Adipocyte (in vitro differentiated cells): ENCODE measurements at regions not wholly inside any gene's neighbourhood (a gene's known extent, or its start where the extent isn't known, plus 50 kb on each side); places are given as distances from the start of the nearest gene placed in this dataset.

ENCODE experiments used
- DNase-seq: peaks from one replicate; pipeline ENCODE4 v3.0.0-alpha.2; 2015; ENCODE audit warnings: low read depth
- H3K27me3 ChIP-seq: replicated peaks from 2 replicates; pipeline ENCODE4 v1.7.0; 2013; ENCODE audit warnings: mild to moderate bottlenecking, low read length, moderate library complexity; ENCODE audit not compliant: control insufficient read depth, insufficient read depth
- H3K36me3 ChIP-seq: 2 replicates; pipeline ENCODE4 v1.7.0; 2013; ENCODE audit warnings: low read length, mild to moderate bottlenecking, moderate library complexity; ENCODE audit not compliant: control insufficient read depth, insufficient read depth, severe bottlenecking
- H3K4me1 ChIP-seq: 2 replicates; pipeline ENCODE4 v1.7.0; 2013; ENCODE audit warnings: mild to moderate bottlenecking, low read length, moderate library complexity; ENCODE audit not compliant: control insufficient read depth, insufficient read depth
- H3K4me3 ChIP-seq: 2 replicates; pipeline ENCODE4 v1.7.0; 2013; ENCODE audit warnings: mild to moderate bottlenecking, low read length, moderate library complexity
- H3K9ac ChIP-seq: 2 replicates; pipeline ENCODE4 v1.7.0; 2013; ENCODE audit warnings: mild to moderate bottlenecking, low read length, moderate library complexity
- H3K9me3 ChIP-seq: 2 replicates; pipeline ENCODE4 v1.7.0; 2013; ENCODE audit warnings: mild to moderate bottlenecking, low read length, moderate library complexity; ENCODE audit not compliant: control insufficient read depth

DNA sequence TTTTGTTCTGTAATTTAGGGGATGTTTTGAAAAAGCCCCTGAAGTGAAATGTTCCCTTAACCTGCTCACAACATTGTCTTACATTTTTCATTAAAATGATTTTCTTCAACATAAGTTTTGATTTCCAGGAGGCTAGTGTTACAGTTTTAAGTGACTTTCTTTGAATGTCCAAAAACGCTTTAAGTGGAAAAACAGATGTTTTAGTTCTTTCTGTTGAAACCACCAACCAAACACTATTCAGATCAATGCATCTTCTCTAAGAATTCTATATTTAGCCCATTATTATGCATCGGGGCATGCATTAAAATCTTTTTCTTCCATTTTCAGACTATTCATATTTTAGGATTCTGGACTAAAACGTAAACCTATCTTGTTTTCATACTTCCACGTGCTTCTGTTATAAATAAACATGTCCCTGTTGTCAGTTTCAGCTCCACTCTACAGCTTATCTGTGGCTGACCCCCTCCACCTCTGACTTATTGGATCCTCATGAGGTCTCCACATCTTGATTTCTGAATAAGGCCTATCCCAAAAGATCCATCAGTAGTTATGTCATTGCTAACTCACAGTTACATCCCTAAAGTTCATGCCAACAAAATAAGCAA lies 882.3 kb upstream of the SEMA6A start:
- Histone ChIP-seq H3K36me3 (no peaks in the 10 kb centered on the region), H3K27me3 (no peaks in the 10 kb centered on the region), H3K4me1 (peaks cover 3% of the 10 kb centered on the region), H3K4me3 (no peak overlapping the region), H3K9me3 (no peaks in the 10 kb centered on the region), H3K9ac (no peak overlapping the region)
- no peak for DNase-seq

- Histone ChIP-seq H3K27me3 (no peaks in the 10 kb centered on the region), H3K9me3 (no peaks in the 10 kb centered on the region), H3K36me3 (no peaks in the 10 kb centered on the region), H3K4me1 (no peaks in the 10 kb centered on the region), H3K9ac (no peak overlapping the region), H3K4me3 (no peak overlapping the region)
- DNase-seq: no peak
Measured at GRCh38 chr5:117455236-117456233, 880.9 kb upstream of the SEMA6A start.

DNA sequence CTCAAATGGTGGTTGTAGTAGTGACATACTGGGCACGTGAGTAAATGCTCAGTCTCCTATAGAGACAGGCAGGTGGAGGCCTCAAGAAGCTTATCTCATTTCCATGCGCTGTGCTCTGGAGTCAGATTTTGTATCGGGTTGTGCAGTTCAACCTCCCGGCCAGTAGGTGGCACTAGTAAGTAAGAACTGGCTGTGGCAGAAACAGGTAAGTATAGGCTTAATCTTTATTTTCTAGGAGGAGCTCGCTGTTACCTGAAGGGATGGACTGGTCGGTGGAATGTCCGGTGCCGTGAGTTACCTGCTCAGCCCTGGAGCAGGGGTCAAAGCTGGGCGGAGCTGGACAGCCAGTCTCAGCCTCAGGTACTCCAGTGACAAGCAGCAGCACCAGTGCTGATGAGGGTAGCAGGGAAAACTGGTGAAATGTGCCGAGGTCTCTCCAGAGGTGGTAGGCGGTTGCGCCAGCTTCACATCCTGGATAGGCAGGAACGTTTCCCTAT lies 880.1 kb upstream of the SEMA6A start:
- Histone ChIP-seq H3K36me3 (no peaks in the 10 kb centered on the region), H3K27me3 (no peaks in the 10 kb centered on the region), H3K4me1 (no peaks in the 10 kb centered on the region), H3K4me3 (no peak overlapping the region), H3K9me3 (no peaks in the 10 kb centered on the region), H3K9ac (no peak overlapping the region)
- peak; percentile 22 for DNase-seq

GRCh38 chr5:117436846-117437245 lies 862.2 kb upstream of the SEMA6A start:
- H3K9me3 ChIP-seq: no peaks in the 10 kb centered on the region

DNA sequence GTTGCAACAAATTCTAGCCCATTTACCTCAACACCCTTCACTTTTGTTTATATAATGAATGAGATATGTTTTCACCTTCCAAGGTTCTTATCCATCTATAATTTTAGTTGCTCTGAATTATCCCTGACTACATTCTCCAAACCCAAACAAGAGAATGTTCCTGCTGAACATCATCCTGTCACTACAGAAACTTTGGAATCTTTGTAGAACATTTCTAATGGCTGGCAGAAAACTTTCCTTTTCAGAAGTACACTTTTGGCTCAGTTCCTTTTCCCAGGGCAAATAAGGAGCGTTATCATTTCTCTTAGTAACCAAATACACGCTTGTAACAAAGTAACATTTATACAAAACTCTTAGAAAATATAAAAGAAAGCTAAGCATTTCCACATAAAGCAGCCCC lies 860.6 kb upstream of the SEMA6A start:
- Histone ChIP-seq H3K4me3 (no peak overlapping the region), H3K27me3 (no peaks in the 10 kb centered on the region), H3K9me3 (no peaks in the 10 kb centered on the region), H3K36me3 (no peaks in the 10 kb centered on the region), H3K4me1 (peaks cover 4% of the 10 kb centered on the region), H3K9ac (no peak overlapping the region)
- DNase-seq: no peak

More at GRCh38 chr5:117436846-117437245, 862.2 kb upstream of the SEMA6A start:
- H3K27me3 ChIP-seq: no peaks in the 10 kb centered on the region
- DNase-seq: no peak
- peaks cover 4% of the 10 kb centered on the region for H3K4me1 ChIP-seq
- H3K9ac ChIP-seq: no peak overlapping the region
- no peaks in the 10 kb centered on the region for H3K36me3 ChIP-seq
- no peak overlapping the region for H3K4me3 ChIP-seq

- peak; percentile 7 for DNase-seq
- Histone ChIP-seq H3K4me1 (peaks cover 4% of the 10 kb centered on the region), H3K9ac (no peak overlapping the region), H3K27me3 (no peaks in the 10 kb centered on the region), H3K36me3 (no peaks in the 10 kb centered on the region), H3K9me3 (no peaks in the 10 kb centered on the region), H3K4me3 (no peak overlapping the region)
Measured at GRCh38 chr5:117434254-117434653, 859.6 kb upstream of the SEMA6A start.

GRCh38 chr5:117433818-117434217 lies 859.2 kb upstream of the SEMA6A start:
- no peak overlapping the region for H3K4me3 ChIP-seq
- no peaks in the 10 kb centered on the region for H3K9me3 ChIP-seq
- no peaks in the 10 kb centered on the region for H3K36me3 ChIP-seq
- no peak for DNase-seq
- no peaks in the 10 kb centered on the region for H3K27me3 ChIP-seq
- H3K9ac ChIP-seq: no peak overlapping the region
- H3K4me1 ChIP-seq: peaks cover 4% of the 10 kb centered on the region

- H3K36me3 ChIP-seq: no peaks in the 10 kb centered on the region
- H3K27me3 ChIP-seq: no peaks in the 10 kb centered on the region
- DNase-seq: no peak
- no peak overlapping the region for H3K9ac ChIP-seq
- no peaks in the 10 kb centered on the region for H3K9me3 ChIP-seq
- H3K4me3 ChIP-seq: no peak overlapping the region
- H3K4me1 ChIP-seq: peaks cover 4% of the 10 kb centered on the region
Measured at GRCh38 chr5:117431091-117431490, 856.5 kb upstream of the SEMA6A start.

DNA sequence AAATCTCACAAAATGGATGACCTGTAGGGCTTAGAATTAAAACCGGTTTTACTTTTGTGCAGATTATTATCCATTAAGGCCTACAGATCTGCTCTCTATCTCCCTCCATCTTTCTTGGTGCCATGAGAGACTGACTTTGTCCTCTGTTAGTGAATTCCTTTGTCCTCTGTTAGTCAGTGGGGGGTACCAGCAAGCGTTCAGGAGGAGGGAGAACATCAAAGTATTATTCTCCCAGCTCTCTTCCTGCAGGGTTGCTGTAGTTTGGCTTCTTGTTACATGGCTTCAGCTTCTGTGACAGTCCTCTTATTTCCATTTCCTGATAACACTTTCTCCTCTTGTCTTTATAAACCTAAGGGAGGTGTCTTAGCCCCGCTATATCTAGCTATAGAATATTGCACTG lies 850.5 kb upstream of the SEMA6A start:
- H3K27me3 ChIP-seq: no peaks in the 10 kb centered on the region
- no peak for DNase-seq
- H3K36me3 ChIP-seq: no peaks in the 10 kb centered on the region
- H3K4me3 ChIP-seq: no peak overlapping the region
- peaks cover 16% of the 10 kb centered on the region for H3K9me3 ChIP-seq
- no peaks in the 10 kb centered on the region for H3K4me1 ChIP-seq
- H3K9ac ChIP-seq: no peak overlapping the region

DNA sequence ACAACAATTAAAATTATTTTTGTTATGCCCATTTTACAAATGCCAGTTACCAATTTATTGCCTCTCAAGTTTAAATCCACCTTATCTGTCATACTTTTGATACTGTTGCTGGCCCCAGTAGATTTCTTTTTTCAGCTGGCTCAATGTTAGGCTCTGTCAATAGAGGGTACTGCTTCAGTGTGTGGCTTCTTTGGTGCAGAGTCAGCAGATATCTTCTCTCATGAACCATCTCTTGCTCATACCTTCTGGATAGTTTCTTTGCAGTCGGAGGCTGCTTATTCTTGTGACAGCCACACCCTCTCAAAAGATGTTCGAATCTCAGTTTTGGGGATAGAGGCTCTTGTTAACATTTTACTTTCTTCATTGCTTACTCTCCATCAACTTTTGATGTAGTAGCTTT lies 849.9 kb upstream of the SEMA6A start:
- no peak for DNase-seq
- peaks cover 16% of the 10 kb centered on the region for H3K9me3 ChIP-seq
- no peaks in the 10 kb centered on the region for H3K4me1 ChIP-seq
- H3K9ac ChIP-seq: no peak overlapping the region
- H3K36me3 ChIP-seq: no peaks in the 10 kb centered on the region
- H3K27me3 ChIP-seq: no peaks in the 10 kb centered on the region
- no peak overlapping the region for H3K4me3 ChIP-seq

GRCh38 chr5:117417501-117417900 lies 842.9 kb upstream of the SEMA6A start:
- no peak overlapping the region for H3K4me3 ChIP-seq

More at GRCh38 chr5:117417501-117417900, 842.9 kb upstream of the SEMA6A start:
- H3K9ac ChIP-seq: no peak overlapping the region
- H3K27me3 ChIP-seq: no peaks in the 10 kb centered on the region
- H3K36me3 ChIP-seq: no peaks in the 10 kb centered on the region
- DNase-seq: no peak
- peaks cover 15% of the 10 kb centered on the region for H3K9me3 ChIP-seq
- no peaks in the 10 kb centered on the region for H3K4me1 ChIP-seq
